HEK293 (cell line): ENCODE measurements at regions not wholly inside any gene's neighbourhood (a gene's known extent, or its start where the extent isn't known, plus 50 kb on each side); places are given as distances from the start of the nearest gene placed in this dataset.
"Not testable (repeated sequence)": the region's sequence is repeated elsewhere in the genome, so short reads cannot be mapped to it uniquely, and the experiment has no call there.

Source experiments
- YY1 ChIP-seq: fragments of 450-650 bp; formaldehyde crosslinking; IDR thresholded peaks from 2 replicates; pipeline ENCODE4 v1.5.1; 2018; ENCODE audit warnings: missing biosample characterization, missing genetic modification characterization
- ZNF114 ChIP-seq: fragments of 450-650 bp; formaldehyde crosslinking; IDR thresholded peaks from 2 replicates; pipeline ENCODE4 v1.5.0; 2017; ENCODE audit warnings: missing biosample characterization, missing genetic modification characterization
- ZNF140 ChIP-seq: fragments of 450-650 bp; formaldehyde crosslinking; IDR thresholded peaks from 2 replicates; pipeline ENCODE4 v1.5.1; 2016; ENCODE audit warnings: missing biosample characterization, missing genetic modification characterization
- ZNF335 ChIP-seq: fragments of 450-650 bp; formaldehyde crosslinking; conservative IDR thresholded peaks from 2 replicates; pipeline ENCODE4 v1.5.1; 2016; ENCODE audit warnings: missing biosample characterization, missing genetic modification characterization
- ZNF362 ChIP-seq: fragments of 450-650 bp; formaldehyde crosslinking; IDR thresholded peaks from 2 replicates; pipeline ENCODE4 v1.5.1; 2016; ENCODE audit warnings: missing biosample characterization, missing genetic modification characterization
- ZNF777 ChIP-seq: fragments of 450-650 bp; formaldehyde crosslinking; IDR thresholded peaks from 2 replicates; pipeline ENCODE4 v1.5.1; 2017; ENCODE audit warnings: missing biosample characterization, missing genetic modification characterization, borderline replicate concordance
- TF ChIP-seq, protein P1 (sequence below): fragments of 450-650 bp; formaldehyde crosslinking; IDR thresholded peaks from 2 replicates; pipeline ENCODE4 v1.5.1; 2016; ENCODE audit warnings: missing biosample characterization, missing genetic modification characterization
- TF ChIP-seq, protein P2 (sequence below): fragments of 450-650 bp; formaldehyde crosslinking; IDR thresholded peaks from 2 replicates; pipeline ENCODE4 v1.5.1; 2016; ENCODE audit warnings: missing biosample characterization, missing genetic modification characterization, low read depth

- TF ChIP-seq ZNF777 (tag by site-specific recombination); YY1 (tag by site-specific recombination); ZNF140 (tag by site-specific recombination); ZNF362 (tag by site-specific recombination); ZNF335; ZNF114 (tag by site-specific recombination): not testable (repeated sequence)
- TF ChIP-seq, protein P1, sequence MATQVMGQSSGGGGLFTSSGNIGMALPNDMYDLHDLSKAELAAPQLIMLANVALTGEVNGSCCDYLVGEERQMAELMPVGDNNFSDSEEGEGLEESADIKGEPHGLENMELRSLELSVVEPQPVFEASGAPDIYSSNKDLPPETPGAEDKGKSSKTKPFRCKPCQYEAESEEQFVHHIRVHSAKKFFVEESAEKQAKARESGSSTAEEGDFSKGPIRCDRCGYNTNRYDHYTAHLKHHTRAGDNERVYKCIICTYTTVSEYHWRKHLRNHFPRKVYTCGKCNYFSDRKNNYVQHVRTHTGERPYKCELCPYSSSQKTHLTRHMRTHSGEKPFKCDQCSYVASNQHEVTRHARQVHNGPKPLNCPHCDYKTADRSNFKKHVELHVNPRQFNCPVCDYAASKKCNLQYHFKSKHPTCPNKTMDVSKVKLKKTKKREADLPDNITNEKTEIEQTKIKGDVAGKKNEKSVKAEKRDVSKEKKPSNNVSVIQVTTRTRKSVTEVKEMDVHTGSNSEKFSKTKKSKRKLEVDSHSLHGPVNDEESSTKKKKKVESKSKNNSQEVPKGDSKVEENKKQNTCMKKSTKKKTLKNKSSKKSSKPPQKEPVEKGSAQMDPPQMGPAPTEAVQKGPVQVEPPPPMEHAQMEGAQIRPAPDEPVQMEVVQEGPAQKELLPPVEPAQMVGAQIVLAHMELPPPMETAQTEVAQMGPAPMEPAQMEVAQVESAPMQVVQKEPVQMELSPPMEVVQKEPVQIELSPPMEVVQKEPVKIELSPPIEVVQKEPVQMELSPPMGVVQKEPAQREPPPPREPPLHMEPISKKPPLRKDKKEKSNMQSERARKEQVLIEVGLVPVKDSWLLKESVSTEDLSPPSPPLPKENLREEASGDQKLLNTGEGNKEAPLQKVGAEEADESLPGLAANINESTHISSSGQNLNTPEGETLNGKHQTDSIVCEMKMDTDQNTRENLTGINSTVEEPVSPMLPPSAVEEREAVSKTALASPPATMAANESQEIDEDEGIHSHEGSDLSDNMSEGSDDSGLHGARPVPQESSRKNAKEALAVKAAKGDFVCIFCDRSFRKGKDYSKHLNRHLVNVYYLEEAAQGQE (tag by site-specific recombination), result not testable (repeated sequence)
- TF ChIP-seq, protein P2, sequence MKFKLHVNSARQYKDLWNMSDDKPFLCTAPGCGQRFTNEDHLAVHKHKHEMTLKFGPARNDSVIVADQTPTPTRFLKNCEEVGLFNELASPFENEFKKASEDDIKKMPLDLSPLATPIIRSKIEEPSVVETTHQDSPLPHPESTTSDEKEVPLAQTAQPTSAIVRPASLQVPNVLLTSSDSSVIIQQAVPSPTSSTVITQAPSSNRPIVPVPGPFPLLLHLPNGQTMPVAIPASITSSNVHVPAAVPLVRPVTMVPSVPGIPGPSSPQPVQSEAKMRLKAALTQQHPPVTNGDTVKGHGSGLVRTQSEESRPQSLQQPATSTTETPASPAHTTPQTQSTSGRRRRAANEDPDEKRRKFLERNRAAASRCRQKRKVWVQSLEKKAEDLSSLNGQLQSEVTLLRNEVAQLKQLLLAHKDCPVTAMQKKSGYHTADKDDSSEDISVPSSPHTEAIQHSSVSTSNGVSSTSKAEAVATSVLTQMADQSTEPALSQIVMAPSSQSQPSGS (tag by site-specific recombination), result not testable (repeated sequence)
Measured at GRCh38 chr15:84531709-84532367, 69.0 kb upstream of the ZSCAN2 start.
